ENCODE measurements at regions not wholly inside any gene's neighbourhood (a gene's known extent, or its start where the extent isn't known, plus 50 kb on each side); places are given as distances from the start of the nearest gene placed in this dataset.

DNA sequence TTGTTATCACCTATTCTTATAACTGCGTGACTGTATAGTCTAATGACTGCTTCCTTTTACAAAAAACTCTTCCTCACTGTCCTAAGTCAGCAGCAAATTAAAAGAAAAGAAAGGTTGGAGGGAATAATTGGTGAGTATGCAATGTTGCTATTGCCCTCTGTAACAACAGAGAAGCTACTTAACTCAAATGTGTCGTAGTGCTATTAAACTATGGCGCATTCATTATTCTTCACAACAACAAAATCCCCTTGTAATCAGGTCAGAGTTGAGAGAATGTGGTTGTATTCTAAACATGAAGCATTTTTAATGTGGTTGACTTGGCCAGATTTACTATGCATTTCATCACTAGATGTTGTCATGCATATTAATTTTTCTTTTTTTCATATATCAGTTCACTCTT is 897.8 kb upstream of the PHF14 start:
- no peak for DNase-seq (ENCODE audit: low read depth in 1 of 2, low spot score in 2 of 2)
- Histone ChIP-seq H3K9me3 (replicated peaks) (no peaks in the 10 kb centered on the region), H3K27ac (no peak overlapping the region), H3K36me3 (no peaks in the 10 kb centered on the region), H3K27me3 (replicated peaks) (no peaks in the 10 kb centered on the region), H3K4me1 (replicated peaks) (no peaks in the 10 kb centered on the region), H3K4me3 (no peak overlapping the region)

DNA sequence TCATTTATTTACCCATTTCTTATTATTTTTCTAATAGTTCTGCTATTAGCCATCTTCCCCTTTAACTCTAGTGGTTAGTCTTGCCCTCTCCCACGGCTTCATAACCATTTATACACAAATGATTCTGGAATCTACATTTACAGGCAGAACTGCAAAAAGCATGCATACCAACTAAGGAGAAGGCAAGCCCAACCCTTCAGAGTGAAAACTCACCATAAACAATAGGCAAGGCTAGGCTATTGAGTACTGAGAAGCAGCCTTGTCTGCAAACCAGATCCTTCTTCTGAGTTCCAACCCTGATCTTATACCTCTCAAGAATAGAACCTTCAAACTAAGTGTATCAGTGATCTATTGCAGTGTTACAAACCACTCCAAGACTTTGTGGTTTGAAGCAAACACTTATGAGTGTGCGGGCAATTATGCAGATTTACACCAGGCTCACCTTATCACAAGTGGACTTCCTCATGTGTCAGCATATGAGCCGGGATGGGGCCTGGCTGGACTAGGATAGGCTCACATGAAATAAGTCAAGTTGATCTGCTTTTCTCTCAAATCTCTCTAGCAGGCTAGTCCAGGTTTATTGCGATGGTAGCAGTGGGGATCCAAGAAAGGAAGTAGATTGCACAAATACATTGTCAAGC is 896.9 kb upstream of the PHF14 start:
- no peak overlapping the region for H3K27ac ChIP-seq
- H3K36me3 ChIP-seq, result no peaks in the 10 kb centered on the region
- H3K4me3 ChIP-seq, result no peak overlapping the region
- H3K27me3 ChIP-seq (replicated peaks), result no peaks in the 10 kb centered on the region
- H3K9me3 ChIP-seq (replicated peaks), result no peaks in the 10 kb centered on the region
- no peak for DNase-seq (ENCODE audit: low read depth in 1 of 2, low spot score in 2 of 2)
- H3K4me1 ChIP-seq (replicated peaks), result no peaks in the 10 kb centered on the region; the same call in 1 of the 2 replicates

DNA sequence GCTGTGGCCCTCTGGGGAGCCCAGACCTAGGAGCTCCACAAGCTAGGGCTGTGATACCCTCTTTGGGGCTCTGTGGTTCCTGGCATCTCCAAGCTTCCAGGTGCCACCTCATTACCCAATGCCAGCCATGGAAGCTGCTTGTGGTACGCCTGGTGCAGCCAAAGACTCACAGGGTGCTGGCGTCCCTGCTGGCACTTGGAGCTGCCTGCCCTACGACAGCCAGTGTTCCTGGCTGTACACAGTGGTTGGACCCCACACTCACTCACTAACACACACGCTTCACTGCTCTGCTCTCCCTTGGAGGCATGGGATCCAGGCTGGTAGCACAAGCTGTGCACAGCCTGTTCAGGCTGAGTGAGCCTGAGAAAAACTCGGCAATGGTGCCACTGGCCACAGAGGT is 894.1 kb upstream of the PHF14 start:
- no peak for DNase-seq (ENCODE audit: low read depth in 1 of 2, low spot score in 2 of 2)
- H3K27ac ChIP-seq, result no peak overlapping the region
- H3K9me3 ChIP-seq (replicated peaks), result no peaks in the 10 kb centered on the region
- no peak overlapping the region for H3K4me3 ChIP-seq
- no peaks in the 10 kb centered on the region for H3K36me3 ChIP-seq
- no peaks in the 10 kb centered on the region for H3K27me3 ChIP-seq (replicated peaks)
- H3K4me1 ChIP-seq (replicated peaks), result peaks cover 10% of the 10 kb centered on the region; the same call in 1 of the 2 replicates

DNA sequence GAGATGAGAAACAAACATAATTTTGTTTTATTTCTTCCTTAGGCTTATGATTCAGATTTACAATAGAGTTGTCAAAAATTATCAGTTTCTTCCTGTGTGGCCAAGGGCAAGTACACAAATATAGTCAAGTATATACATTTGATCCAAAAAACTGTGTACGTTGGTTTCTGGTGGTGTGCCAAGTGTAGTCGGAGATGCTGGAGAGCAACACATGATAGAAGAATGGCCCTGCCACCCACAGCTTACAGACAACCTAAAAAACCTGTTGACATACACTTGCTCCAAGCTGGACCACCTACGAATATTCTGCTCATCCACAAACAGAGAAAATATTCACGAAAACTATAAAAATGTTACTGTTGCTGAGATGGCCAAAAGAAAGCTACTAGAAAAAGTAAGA is 890.8 kb upstream of the PHF14 start:
- DNase-seq (ENCODE audit: low read depth in 1 of 2, low spot score in 2 of 2), result peak in 1 of 2 experiments; percentile 10
- no peak overlapping the region for H3K27ac ChIP-seq
- H3K4me1 ChIP-seq (replicated peaks), result peaks cover 10% of the 10 kb centered on the region; the same call in 1 of the 2 replicates
- H3K4me3 ChIP-seq, result no peak overlapping the region
- no peaks in the 10 kb centered on the region for H3K36me3 ChIP-seq
- H3K27me3 ChIP-seq (replicated peaks), result no peaks in the 10 kb centered on the region
- H3K9me3 ChIP-seq (replicated peaks), result no peaks in the 10 kb centered on the region

DNA sequence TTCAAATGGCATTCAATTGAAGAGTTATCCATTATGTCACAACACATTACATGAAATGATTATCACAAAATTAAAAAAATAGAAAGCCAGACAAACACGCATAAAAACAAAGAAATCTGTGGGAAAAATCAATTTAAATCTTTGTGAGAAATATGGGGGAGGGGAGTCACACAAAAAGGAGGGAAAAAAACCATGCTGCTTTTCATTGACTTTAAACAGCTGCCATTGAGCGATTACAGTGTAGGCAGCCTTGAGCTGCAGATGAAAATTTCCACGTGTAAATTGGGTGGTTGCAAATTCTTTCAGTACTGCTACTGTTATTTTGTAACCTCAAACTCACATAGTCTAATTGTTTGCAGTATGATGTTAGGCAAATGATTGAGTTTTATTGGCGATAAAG is 889.9 kb upstream of the PHF14 start:
- H3K36me3 ChIP-seq, result no peaks in the 10 kb centered on the region

DNA sequence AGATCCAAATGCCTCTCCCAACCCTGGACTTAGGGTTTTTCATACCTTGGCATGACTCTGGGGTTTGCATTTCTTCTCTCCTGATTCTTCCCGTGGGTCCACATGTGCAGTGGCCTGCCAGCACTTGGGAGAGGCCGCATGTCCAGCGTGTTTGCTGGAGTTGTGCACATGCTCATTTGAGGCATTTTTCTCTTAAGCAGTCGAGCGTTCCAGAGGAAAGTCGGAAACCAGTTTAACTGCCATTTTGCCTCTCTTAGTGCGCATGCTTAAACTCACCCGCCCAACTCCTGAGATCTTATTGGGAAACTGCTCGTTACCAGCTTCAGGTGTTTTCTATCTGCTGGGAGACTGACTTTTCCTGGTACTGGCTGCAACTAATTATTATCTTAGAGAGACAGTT is 888.4 kb upstream of the PHF14 start:
- Histone ChIP-seq H3K9me3 (replicated peaks) (no peaks in the 10 kb centered on the region), H3K27me3 (replicated peaks) (no peaks in the 10 kb centered on the region), H3K4me1 (replicated peaks) (peaks cover 10% of the 10 kb centered on the region; the same call in 1 of the 2 replicates), H3K36me3 (no peaks in the 10 kb centered on the region), H3K27ac (no peak overlapping the region), H3K4me3 (no peak overlapping the region)
- no peak for DNase-seq (ENCODE audit: low read depth in 1 of 2, low spot score in 2 of 2)

More for the DNA sequence above, 889.9 kb upstream of the PHF14 start:
- Histone ChIP-seq H3K27ac (no peak overlapping the region), H3K27me3 (replicated peaks) (no peaks in the 10 kb centered on the region), H3K4me3 (no peak overlapping the region), H3K9me3 (replicated peaks) (no peaks in the 10 kb centered on the region), H3K4me1 (replicated peaks) (peaks cover 10% of the 10 kb centered on the region; the same call in 1 of the 2 replicates)
- DNase-seq (ENCODE audit: low read depth in 1 of 2, low spot score in 2 of 2), result no peak

DNA sequence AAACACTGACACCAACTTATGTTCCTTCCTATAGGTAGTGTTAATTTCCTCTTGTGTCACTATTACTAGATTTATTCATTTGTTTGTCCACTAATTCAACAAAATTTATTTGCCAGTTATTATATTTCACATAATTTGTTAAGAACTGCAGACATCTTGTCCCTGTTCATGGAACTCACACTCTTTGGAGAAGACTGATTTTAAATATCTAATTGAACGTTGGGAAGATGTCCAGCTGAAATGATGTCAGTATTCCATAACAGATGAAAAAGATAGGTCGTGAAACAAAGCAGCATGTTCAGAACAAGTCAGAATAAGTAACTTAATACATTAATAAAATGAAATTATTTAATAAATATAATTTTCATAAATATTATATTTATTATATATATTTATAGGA is 873.1 kb upstream of the PHF14 start:
- Histone ChIP-seq H3K9me3 (replicated peaks) (0 out of 2 replicates have a peak, but pooled peaks cover 3% of the 10 kb centered on the region), H3K4me3 (no peak overlapping the region), H3K36me3 (no peaks in the 10 kb centered on the region), H3K4me1 (replicated peaks) (no peaks in the 10 kb centered on the region), H3K27ac (no peak overlapping the region), H3K27me3 (replicated peaks) (no peaks in the 10 kb centered on the region)
- no peak for DNase-seq (ENCODE audit: low read depth in 1 of 2, low spot score in 2 of 2)

DNA sequence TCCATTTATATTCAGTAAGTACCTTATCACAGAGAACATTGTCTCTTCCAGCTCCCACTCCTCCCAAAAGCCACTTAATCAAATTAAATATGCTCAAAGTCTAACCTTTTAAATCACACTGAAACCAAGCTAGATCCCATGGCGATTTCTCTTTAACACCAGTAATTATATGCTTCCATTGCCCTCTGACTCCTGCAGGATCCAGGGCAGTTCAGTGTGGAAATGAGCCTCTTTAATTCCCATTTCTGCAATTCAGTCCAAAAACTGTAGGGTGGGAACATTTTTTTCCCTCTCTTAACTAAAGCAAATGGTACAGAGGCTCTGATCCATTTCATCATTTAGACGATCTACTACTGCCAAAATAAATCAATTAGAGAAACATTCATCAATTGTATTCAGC is 872.3 kb upstream of the PHF14 start:
- no peak overlapping the region for H3K4me3 ChIP-seq
- H3K36me3 ChIP-seq, result no peaks in the 10 kb centered on the region
- DNase-seq (ENCODE audit: low read depth in 1 of 2, low spot score in 2 of 2), result no peak
- no peaks in the 10 kb centered on the region for H3K27me3 ChIP-seq (replicated peaks)
- no peak overlapping the region for H3K27ac ChIP-seq
- H3K4me1 ChIP-seq (replicated peaks), result no peaks in the 10 kb centered on the region
- H3K9me3 ChIP-seq (replicated peaks), result 0 out of 2 replicates have a peak, but pooled peaks cover 3% of the 10 kb centered on the region

DNA sequence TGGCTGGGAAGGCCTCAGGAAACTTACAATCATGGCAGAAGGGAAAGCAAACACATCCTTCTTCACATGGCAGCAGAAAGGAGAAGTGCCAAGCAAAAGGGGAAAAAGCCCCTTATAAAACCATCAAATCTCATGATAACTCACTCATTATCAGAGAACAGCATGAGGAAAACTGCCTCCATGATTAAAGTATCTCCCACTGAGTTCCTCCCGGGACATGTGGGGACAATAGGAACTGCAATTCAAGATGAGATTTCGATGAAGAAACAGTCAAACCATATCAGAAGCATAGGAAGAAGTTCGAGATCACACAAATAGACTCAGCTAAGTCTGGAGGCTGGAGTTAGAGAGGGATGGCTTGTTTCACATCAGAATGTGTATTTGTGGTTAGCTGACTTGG is 869.4 kb upstream of the PHF14 start:
- Histone ChIP-seq H3K27ac (no peak overlapping the region), H3K9me3 (replicated peaks) (0 out of 2 replicates have a peak, but pooled peaks cover 3% of the 10 kb centered on the region), H3K36me3 (no peaks in the 10 kb centered on the region), H3K27me3 (replicated peaks) (no peaks in the 10 kb centered on the region), H3K4me1 (replicated peaks) (no peaks in the 10 kb centered on the region), H3K4me3 (no peak overlapping the region)
- DNase-seq (ENCODE audit: low read depth in 1 of 2, low spot score in 2 of 2), result no peak

DNA sequence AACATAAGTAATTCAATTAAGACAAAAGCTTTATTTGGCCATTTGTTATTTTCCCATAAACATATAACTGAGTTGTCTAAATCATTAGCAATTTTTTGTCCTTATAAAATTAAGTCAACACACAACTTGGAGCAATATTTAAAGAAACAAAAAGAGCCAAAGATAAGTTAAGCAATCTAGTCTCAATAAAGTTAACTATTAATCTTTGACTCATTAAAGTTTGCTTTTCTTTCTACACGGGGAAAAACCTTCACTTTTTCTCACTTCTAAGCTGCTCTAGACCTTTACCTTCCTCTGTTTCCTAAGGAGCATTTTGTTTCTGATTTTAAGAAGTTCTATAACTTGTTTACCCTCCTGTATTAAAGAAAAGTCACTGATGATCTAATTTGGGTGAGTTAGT is 867.1 kb upstream of the PHF14 start:
- no peaks in the 10 kb centered on the region for H3K27me3 ChIP-seq (replicated peaks)
- H3K4me3 ChIP-seq, result no peak overlapping the region
- no peaks in the 10 kb centered on the region for H3K4me1 ChIP-seq (replicated peaks)
- H3K27ac ChIP-seq, result no peak overlapping the region
- no peaks in the 10 kb centered on the region for H3K9me3 ChIP-seq (replicated peaks)
- no peak for DNase-seq (ENCODE audit: low read depth in 1 of 2, low spot score in 2 of 2)
- no peaks in the 10 kb centered on the region for H3K36me3 ChIP-seq

DNA sequence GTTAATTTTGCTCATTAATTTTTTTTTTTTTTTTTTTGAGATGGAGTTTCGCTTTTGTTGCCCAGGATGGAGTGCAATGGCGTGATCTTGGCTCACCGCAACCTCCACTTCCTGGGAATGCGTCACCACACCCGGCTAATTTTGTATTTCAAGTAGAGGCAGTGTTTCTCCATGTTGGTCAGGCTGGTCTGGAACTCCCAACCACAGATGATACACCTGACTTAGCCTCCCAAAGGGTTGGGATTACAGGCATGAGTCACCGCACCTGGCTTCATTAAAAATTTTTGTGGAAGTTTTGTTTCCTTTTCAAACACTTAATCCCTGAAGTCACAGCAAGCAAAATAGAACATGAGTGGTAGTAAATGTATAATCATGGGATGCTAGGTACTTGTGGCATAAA is 857.2 kb upstream of the PHF14 start:
- H3K9me3 ChIP-seq (replicated peaks), result no peaks in the 10 kb centered on the region
- no peaks in the 10 kb centered on the region for H3K27me3 ChIP-seq (replicated peaks)
- H3K36me3 ChIP-seq, result no peaks in the 10 kb centered on the region
- no peaks in the 10 kb centered on the region for H3K4me1 ChIP-seq (replicated peaks)
- DNase-seq (ENCODE audit: low read depth in 1 of 2, low spot score in 2 of 2), result no peak
- no peak overlapping the region for H3K4me3 ChIP-seq
- no peak overlapping the region for H3K27ac ChIP-seq

DNA sequence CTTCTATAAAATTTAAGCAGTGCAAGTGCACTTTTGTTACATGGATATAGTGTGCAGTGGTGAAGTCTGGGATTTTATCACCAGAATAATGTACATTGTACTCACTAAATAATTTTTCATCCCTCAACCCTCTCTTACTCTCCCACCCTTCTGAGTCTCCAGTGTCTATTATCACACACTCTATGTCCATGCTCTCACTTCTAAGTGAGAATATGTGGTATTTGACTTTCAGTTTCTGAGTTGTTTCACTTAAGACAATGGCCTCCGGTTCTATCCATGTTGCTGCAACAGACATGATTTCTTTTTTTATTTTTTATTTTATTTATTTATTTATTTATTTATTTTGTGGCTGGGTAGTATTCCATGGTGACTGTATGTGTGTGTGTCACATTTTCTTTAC is 855.9 kb upstream of the PHF14 start:
- no peak for DNase-seq (ENCODE audit: low read depth in 1 of 2, low spot score in 2 of 2)
- Histone ChIP-seq H3K4me1 (replicated peaks) (no peaks in the 10 kb centered on the region), H3K9me3 (replicated peaks) (no peaks in the 10 kb centered on the region), H3K36me3 (no peaks in the 10 kb centered on the region), H3K27ac (no peak overlapping the region), H3K4me3 (no peak overlapping the region), H3K27me3 (replicated peaks) (no peaks in the 10 kb centered on the region)

DNA sequence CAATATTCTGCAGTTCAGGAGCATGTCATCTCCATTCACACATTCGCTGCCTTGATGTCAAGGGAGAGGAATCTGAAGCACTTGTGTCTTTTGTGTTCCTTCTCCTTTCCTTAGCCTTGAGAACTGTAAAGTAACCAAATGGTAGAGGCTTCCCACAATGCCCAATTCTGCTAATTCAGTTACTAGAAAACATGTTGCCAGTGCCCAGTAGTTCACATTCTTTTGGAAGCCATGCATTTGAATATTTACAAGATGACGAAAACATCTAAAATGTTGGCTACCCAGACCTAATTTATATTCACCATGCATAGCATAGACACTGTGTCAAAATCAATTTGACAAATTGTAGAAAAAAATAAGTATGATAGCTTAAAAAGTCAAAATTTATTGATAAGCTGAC is 852.7 kb upstream of the PHF14 start:
- no peaks in the 10 kb centered on the region for H3K9me3 ChIP-seq (replicated peaks)
- DNase-seq (ENCODE audit: low read depth in 1 of 2, low spot score in 2 of 2), result no peak
- H3K27ac ChIP-seq, result no peak overlapping the region
- H3K4me1 ChIP-seq (replicated peaks), result no peaks in the 10 kb centered on the region
- no peaks in the 10 kb centered on the region for H3K36me3 ChIP-seq
- no peak overlapping the region for H3K4me3 ChIP-seq
- no peaks in the 10 kb centered on the region for H3K27me3 ChIP-seq (replicated peaks)

DNA sequence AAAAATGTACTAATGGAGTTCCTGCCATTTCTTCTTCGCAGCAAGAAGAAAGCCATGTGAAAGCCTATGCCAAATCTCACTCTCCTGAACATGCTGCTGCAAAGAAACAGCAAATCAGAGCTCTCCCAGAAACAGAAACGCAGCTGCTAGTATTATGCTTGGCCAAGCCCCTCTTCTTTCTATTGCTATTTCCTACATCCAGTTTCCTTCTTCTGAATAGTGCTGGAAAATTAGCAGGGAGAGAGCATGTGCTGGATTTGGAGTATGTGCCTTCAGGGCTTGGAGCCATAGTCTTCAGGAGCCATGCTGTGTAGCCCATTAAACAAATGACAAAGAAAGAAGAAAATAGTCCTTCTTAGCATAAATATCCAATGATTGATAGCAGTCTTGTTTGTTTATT is 852.0 kb upstream of the PHF14 start:
- DNase-seq (ENCODE audit: low read depth in 1 of 2, low spot score in 2 of 2), result no peak
- no peaks in the 10 kb centered on the region for H3K27me3 ChIP-seq (replicated peaks)
- H3K4me3 ChIP-seq, result no peak overlapping the region
- no peaks in the 10 kb centered on the region for H3K36me3 ChIP-seq
- H3K9me3 ChIP-seq (replicated peaks), result no peaks in the 10 kb centered on the region
- no peaks in the 10 kb centered on the region for H3K4me1 ChIP-seq (replicated peaks)
- H3K27ac ChIP-seq, result no peak overlapping the region

DNA sequence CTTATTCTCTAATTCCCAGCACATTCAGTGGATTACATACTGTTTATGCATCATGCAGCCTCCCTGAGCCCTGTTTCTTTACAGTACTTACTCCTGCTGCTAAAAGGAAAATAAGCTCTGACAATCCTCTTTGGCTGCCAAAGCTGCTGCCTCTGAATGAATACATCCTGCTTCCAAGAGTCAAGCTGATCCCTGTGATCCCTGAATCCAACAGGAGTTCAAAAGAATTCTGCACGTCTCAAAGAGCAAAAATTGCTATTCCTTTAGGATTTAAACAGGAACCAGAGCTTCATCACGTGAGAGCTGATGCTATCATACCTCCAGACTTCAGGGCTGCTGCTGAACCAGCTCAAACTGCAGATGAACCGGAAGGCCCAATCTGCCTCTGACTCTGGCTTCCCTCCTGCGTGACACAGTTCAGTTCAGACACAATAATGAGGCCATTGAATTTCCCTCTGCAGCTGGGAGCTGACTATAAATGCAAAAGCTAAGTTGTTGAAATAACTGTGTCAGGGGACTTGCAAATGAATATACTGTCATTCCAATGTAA is 851.0 kb upstream of the PHF14 start:
- no peaks in the 10 kb centered on the region for H3K36me3 ChIP-seq
- H3K4me3 ChIP-seq, result no peak overlapping the region
- H3K4me1 ChIP-seq (replicated peaks), result no peaks in the 10 kb centered on the region
- H3K27me3 ChIP-seq (replicated peaks), result no peaks in the 10 kb centered on the region
- H3K27ac ChIP-seq, result no peak overlapping the region
- DNase-seq (ENCODE audit: low read depth in 1 of 2, low spot score in 2 of 2), result peak in 1 of 2 experiments; percentile 1
- no peaks in the 10 kb centered on the region for H3K9me3 ChIP-seq (replicated peaks)

All from SJSA1 (cell line).